SU-DHL-6 (cell line): ENCODE measurements at regions not wholly inside any gene's neighbourhood (a gene's known extent, or its start where the extent isn't known, plus 50 kb on each side); places are given as distances from the start of the nearest gene placed in this dataset.

ENCODE experiments used
- H2AFZ ChIP-seq: fragments of 200-600 bp; sonication (generic); 2 replicates; pipeline ENCODE4 v1.6.1; 2014; ENCODE audit warnings: low read depth, mild to moderate bottlenecking, moderate library complexity, mixed read lengths, antibody characterized with exemption, low read length; ENCODE audit not compliant: severe bottlenecking
- H3F3A ChIP-seq: fragments of 200-600 bp; shearing (Covaris generic); 2 replicates; pipeline ENCODE4 v1.6.0; 2016; ENCODE audit warnings: antibody characterized with exemption, mild to moderate bottlenecking; ENCODE audit not compliant: insufficient read depth
- H3K27ac ChIP-seq: fragments of 200-600 bp; sonication (generic); 2 replicates; pipeline ENCODE4 v1.5.1; 2016; ENCODE audit warnings: low read depth, mild to moderate bottlenecking, low read length, moderate library complexity, mixed read lengths
- H3K27me3 ChIP-seq: fragments of 200-600 bp; sonication (generic), shearing (Covaris generic); 2 replicates; pipeline ENCODE4 v1.6.0; 2014; ENCODE audit warnings: mild to moderate bottlenecking, low read length
- H3K36me3 ChIP-seq: fragments of 200-600 bp; sonication (generic); 2 replicates; pipeline ENCODE4 v1.6.1; 2014; ENCODE audit warnings: mild to moderate bottlenecking, low read length, mixed read lengths
- H3K4me2 ChIP-seq: fragments of 300-600, 200-600 bp; shearing (Covaris generic), sonication (generic); 2 replicates; pipeline ENCODE4 v1.6.0; 2014; ENCODE audit warnings: low read length, low read depth, mild to moderate bottlenecking; ENCODE audit not compliant: poor library complexity, severe bottlenecking
- H3K4me3 ChIP-seq: fragments of 200-600 bp; sonication (generic); 2 replicates; pipeline ENCODE4 v1.5.1; 2014; ENCODE audit warnings: antibody characterized with exemption, low read length, mild to moderate bottlenecking, mixed read lengths; ENCODE audit not compliant: insufficient read depth, poor library complexity, severe bottlenecking
- H3K79me2 ChIP-seq: fragments of 200-600 bp; sonication (generic); 2 replicates; pipeline ENCODE4 v1.6.1; 2014; ENCODE audit warnings: mild to moderate bottlenecking, low read length, moderate library complexity; ENCODE audit not compliant: insufficient read depth
- H3K9ac ChIP-seq: fragments of 200-600 bp; sonication (generic); 2 replicates; pipeline ENCODE4 v1.7.0; 2014; ENCODE audit warnings: mild to moderate bottlenecking, low read length
- H3K9me2 ChIP-seq: fragments of 200-600 bp; sonication (generic); replicated peaks from 2 replicates; pipeline ENCODE4 v1.6.1; 2014; ENCODE audit warnings: low read length; ENCODE audit not compliant: insufficient read depth
- H3K9me3 ChIP-seq: fragments of 200-600 bp; sonication (generic); 2 replicates; pipeline ENCODE4 v1.6.1; 2014; ENCODE audit warnings: low read length, mixed read lengths; ENCODE audit not compliant: insufficient read depth
- H4K20me1 ChIP-seq: fragments of 200-600 bp; sonication (generic); 2 replicates; pipeline ENCODE4 v1.6.1; 2014; ENCODE audit warnings: low read depth, mild to moderate bottlenecking, antibody characterized with exemption, low read length, moderate library complexity, mixed read lengths
- CTCF ChIP-seq: fragments of 200-600 bp; sonication (generic); IDR thresholded peaks from one replicate; pipeline ENCODE4 v1.5.1; 2017; ENCODE audit warnings: antibody characterized with exemption, mild to moderate bottlenecking, low read length, moderate library complexity; ENCODE audit not compliant: insufficient read depth, poor library complexity, severe bottlenecking
- EZH2phosphoT487 ChIP-seq: fragments of 200-600 bp; sonication (generic), shearing (Covaris generic); conservative IDR thresholded peaks from 2 replicates; pipeline ENCODE4 v1.6.1; 2018; ENCODE audit warnings: mild to moderate bottlenecking, antibody characterized with exemption, low read length, moderate library complexity, mixed read lengths

DNA sequence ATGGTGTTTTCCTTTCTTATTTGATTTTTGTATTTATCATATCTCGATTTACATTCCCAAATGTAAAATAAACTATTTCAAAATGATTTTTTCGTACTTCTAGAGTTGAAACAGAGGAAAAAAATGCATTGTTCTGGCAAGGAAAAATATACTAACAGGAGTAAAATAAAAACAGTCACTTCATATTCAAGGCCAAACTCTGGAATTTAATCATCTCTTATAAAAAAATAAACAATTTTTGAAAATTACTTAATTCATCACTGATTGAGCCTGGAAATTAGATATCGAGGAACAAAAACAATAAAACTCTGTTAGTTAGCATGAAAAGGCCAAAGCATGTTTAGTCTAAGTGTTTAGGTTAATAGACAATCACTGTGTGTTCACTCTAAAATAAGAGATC, 61.1 kb upstream of the PALM2AKAP2 start:
- Histone ChIP-seq H3K9me2 (no peaks in the 10 kb centered on the region), H3K9ac (no peak overlapping the region), H3K27me3 (no peaks in the 10 kb centered on the region), H2AFZ (no peak overlapping the region), H4K20me1 (no peaks in the 10 kb centered on the region), H3F3A (no peaks in the 10 kb centered on the region), H3K27ac (no peak overlapping the region), H3K4me2 (no peak overlapping the region), H3K9me3 (no peaks in the 10 kb centered on the region), H3K36me3 (no peaks in the 10 kb centered on the region), H3K79me2 (no peaks in the 10 kb centered on the region), H3K4me3 (no peak overlapping the region)
- TF ChIP-seq EZH2phosphoT487 (no peak), CTCF (no peak)

GRCh38 chr9:109721001-109721400, 59.0 kb upstream of the PALM2AKAP2 start:
- Histone ChIP-seq H3K9me3 (no peaks in the 10 kb centered on the region), H3K9me2 (no peaks in the 10 kb centered on the region), H3K27ac (no peak overlapping the region), H3K36me3 (no peaks in the 10 kb centered on the region), H3K27me3 (no peaks in the 10 kb centered on the region), H4K20me1 (no peaks in the 10 kb centered on the region), H3K9ac (no peak overlapping the region), H3K4me2 (no peak overlapping the region), H3K4me3 (no peak overlapping the region), H3K79me2 (no peaks in the 10 kb centered on the region), H3F3A (no peaks in the 10 kb centered on the region), H2AFZ (no peak overlapping the region)
- TF ChIP-seq CTCF (no peak), EZH2phosphoT487 (no peak)

GRCh38 chr9:109722007-109722406, 58.0 kb upstream of the PALM2AKAP2 start:
- Histone ChIP-seq H3K4me2 (no peak overlapping the region), H3K9me2 (no peaks in the 10 kb centered on the region), H4K20me1 (no peaks in the 10 kb centered on the region), H3F3A (no peaks in the 10 kb centered on the region), H3K79me2 (no peaks in the 10 kb centered on the region), H3K36me3 (no peaks in the 10 kb centered on the region), H3K27me3 (no peaks in the 10 kb centered on the region), H3K9ac (no peak overlapping the region), H3K9me3 (no peaks in the 10 kb centered on the region), H3K4me3 (no peak overlapping the region), H2AFZ (no peak overlapping the region), H3K27ac (no peak overlapping the region)
- TF ChIP-seq CTCF (no peak), EZH2phosphoT487 (no peak)

DNA sequence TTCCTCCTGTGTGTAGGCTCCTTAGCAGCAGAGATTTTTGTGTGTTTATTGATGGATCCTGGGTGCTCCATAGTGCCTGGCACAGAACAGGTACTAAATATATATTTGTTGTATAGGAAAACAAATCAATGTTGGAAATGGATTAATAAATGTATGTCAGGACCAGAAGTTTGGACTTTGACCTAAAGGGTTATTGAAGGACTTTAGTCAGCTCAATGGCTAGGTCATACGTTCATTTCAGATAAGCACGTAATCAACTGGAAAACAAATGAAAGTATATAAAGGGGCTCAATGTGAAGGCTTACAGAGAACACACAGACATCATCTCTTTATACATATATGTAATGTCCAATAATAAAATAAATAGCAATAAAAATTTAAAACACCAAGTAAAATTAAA, 56.2 kb upstream of the PALM2AKAP2 start:
- no peak for TF ChIP-seq CTCF
- H3K4me3 ChIP-seq: no peak overlapping the region
- no peaks in the 10 kb centered on the region for H4K20me1 ChIP-seq
- no peak overlapping the region for H3K9ac ChIP-seq
- no peaks in the 10 kb centered on the region for H3F3A ChIP-seq
- no peak overlapping the region for H3K27ac ChIP-seq
- H3K4me2 ChIP-seq: no peak overlapping the region
- no peaks in the 10 kb centered on the region for H3K27me3 ChIP-seq
- H3K36me3 ChIP-seq: no peaks in the 10 kb centered on the region
- no peaks in the 10 kb centered on the region for H3K9me2 ChIP-seq
- no peak overlapping the region for H2AFZ ChIP-seq
- no peaks in the 10 kb centered on the region for H3K79me2 ChIP-seq
- no peaks in the 10 kb centered on the region for H3K9me3 ChIP-seq
